ENCODE measurements at regions not wholly inside any gene's neighbourhood (a gene's known extent, or its start where the extent isn't known, plus 50 kb on each side); places are given as distances from the start of the nearest gene placed in this dataset.

DNA sequence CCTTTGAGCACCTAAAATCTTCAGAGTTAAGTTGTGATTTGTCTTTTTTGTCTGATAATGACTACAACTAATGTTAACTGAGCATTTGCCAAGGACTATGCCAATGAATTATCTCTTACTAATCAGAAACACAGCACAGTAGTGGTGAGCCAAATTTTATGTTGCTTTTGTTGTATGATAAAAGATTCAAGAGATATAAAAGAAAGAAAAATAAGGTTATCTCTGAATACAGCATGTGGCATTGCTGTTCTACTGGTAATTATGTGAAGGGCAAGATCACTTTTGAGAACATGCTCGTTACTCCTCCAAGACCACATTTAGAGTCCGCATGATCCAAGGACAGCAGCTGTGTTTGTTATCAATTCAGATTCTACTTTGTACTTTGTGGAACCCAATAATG is 133.4 kb upstream of the MYLIP start:
- Mint-ChIP-seq H3K4me3 (no peak overlapping the region), H3K27me3 (ENCODE audit: low read depth in 2 of 2) (no peaks in the 10 kb centered on the region), H3K36me3 (no peaks in the 10 kb centered on the region), H3K9me3 (no peaks in the 10 kb centered on the region), H3K4me1 (peaks cover 35 to 47% of the 10 kb centered on the region in 2 donors), H3K27ac (peak overlapping the region; percentile 56 to 86)
- TF ChIP-seq, protein P1, sequence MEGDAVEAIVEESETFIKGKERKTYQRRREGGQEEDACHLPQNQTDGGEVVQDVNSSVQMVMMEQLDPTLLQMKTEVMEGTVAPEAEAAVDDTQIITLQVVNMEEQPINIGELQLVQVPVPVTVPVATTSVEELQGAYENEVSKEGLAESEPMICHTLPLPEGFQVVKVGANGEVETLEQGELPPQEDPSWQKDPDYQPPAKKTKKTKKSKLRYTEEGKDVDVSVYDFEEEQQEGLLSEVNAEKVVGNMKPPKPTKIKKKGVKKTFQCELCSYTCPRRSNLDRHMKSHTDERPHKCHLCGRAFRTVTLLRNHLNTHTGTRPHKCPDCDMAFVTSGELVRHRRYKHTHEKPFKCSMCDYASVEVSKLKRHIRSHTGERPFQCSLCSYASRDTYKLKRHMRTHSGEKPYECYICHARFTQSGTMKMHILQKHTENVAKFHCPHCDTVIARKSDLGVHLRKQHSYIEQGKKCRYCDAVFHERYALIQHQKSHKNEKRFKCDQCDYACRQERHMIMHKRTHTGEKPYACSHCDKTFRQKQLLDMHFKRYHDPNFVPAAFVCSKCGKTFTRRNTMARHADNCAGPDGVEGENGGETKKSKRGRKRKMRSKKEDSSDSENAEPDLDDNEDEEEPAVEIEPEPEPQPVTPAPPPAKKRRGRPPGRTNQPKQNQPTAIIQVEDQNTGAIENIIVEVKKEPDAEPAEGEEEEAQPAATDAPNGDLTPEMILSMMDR (IDR thresholded peaks at IDR 0.05): no peak
- Histone ChIP-seq H3K4me1 (ENCODE audit: control insufficient read depth, insufficient read depth, low read length) (peaks cover 20% of the 10 kb centered on the region), H3K9me3 (ENCODE audit: control insufficient read depth, insufficient read depth, low read length) (no peaks in the 10 kb centered on the region), H3K27me3 (ENCODE audit: control insufficient read depth, insufficient read depth, low read length) (no peaks in the 10 kb centered on the region), H3K4me3 (ENCODE audit: low read length) (no peak overlapping the region), H3K36me3 (ENCODE audit: control insufficient read depth, insufficient read depth, low read length) (no peaks in the 10 kb centered on the region), H3K27ac (ENCODE audit: low read length) (no peak overlapping the region)
- intact Hi-C loops (cut with micrococcal nuclease): loop anchor here (2.0 kb wide), 1 partner anchor 135 kb away; no protein-coding TSS in a partner anchor
- ATAC-seq (no peak), DNase-seq (no peak)
- WGBS (ENCODE audit: insufficient coverage): 100% methylated on average over 2 of the region's 2 CpGs

DNA sequence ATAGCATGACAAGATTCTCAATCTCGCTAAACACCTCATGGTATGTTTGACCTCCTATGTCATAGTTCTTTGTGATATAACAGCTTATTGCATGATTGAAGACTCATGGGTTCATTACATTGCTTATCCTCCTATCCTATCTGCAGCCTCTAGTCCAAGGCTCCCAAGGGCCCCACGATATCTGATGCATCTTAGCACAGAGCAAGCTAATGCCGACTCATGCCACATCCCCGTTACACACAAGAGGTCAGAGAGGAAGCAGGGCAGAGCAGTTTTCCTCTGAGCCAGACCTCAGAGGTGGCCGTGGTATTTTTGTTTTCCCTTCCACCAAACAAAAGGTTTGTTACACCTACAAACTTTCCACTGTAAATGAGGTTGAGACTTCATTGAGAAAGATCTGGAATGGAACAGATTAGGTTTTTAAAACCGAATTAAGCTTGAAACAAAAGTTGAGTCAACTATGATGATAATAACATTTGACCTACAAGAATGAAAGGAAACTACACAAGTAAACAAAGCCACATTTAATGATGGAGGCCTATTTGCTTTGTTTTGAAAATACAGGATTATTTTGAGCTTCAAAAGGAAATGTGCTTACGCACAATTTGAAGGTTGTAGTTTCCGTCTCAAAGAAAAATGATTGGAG is 133.9 kb upstream of the MYLIP start:
- intact Hi-C loops (cut with micrococcal nuclease): loop anchor here (2.0 kb wide), 1 partner anchor 136 kb away; no protein-coding TSS in a partner anchor
- peaks cover 35 to 47% of the 10 kb centered on the region in 2 donors for H3K4me1 Mint-ChIP-seq
- TF ChIP-seq, protein P1 (IDR thresholded peaks at IDR 0.05): no peak
- no peaks in the 10 kb centered on the region for H3K27me3 Mint-ChIP-seq (ENCODE audit: low read depth in 2 of 2)
- ATAC-seq (peak in 1 of 3 donors; percentile 49), DNase-seq (peak in 1 of 2 donors; percentile 4)
- Histone ChIP-seq H3K4me3 (ENCODE audit: low read length) (no peak overlapping the region), H3K27me3 (ENCODE audit: control insufficient read depth, insufficient read depth, low read length) (no peaks in the 10 kb centered on the region), H3K9me3 (ENCODE audit: control insufficient read depth, insufficient read depth, low read length) (no peaks in the 10 kb centered on the region), H3K36me3 (ENCODE audit: control insufficient read depth, insufficient read depth, low read length) (no peaks in the 10 kb centered on the region), H3K27ac (ENCODE audit: low read length) (peak overlapping the region; percentile 9), H3K4me1 (ENCODE audit: control insufficient read depth, insufficient read depth, low read length) (peaks cover 20% of the 10 kb centered on the region)
- H3K27ac Mint-ChIP-seq: peak overlapping the region; percentile 56 to 86
- 52% methylated on average over 6 of the region's 8 CpGs for WGBS (ENCODE audit: insufficient coverage)
- no peaks in the 10 kb centered on the region for H3K36me3 Mint-ChIP-seq
- peak overlapping the region; percentile 58 for H3K4me3 Mint-ChIP-seq
- peaks cover 0 to 1% of the 10 kb centered on the region in 2 donors for H3K9me3 Mint-ChIP-seq

DNA sequence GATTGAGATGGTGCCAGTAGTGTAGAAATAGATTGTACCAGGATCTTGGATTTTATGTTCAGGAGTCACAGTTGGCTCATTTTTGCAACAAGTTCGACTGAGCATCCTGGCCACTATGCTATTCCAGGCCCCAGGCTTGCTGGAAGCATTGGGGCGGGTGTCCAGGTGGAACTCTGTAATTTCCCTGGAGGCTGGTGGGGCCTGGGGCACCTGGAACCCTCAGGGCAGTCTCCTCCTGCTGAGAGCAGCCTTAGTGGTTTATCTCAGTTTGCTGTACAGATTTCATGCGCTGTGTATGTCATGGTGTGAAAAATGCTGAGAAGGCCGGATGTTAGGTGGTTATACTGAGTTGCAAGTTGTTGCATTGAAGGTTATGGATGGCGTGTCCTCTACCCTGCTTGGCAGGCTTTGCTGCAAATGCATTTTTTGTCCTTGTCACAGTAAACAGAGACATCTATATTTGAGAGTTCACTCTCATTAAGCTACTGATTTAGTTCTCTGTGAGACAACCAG is 135.1 kb upstream of the MYLIP start:
- TF ChIP-seq, protein P1 (IDR thresholded peaks at IDR 0.05): no peak
- Mint-ChIP-seq H3K27me3 (ENCODE audit: low read depth in 2 of 2) (no peaks in the 10 kb centered on the region), H3K4me3 (peak overlapping the region; percentile 58), H3K27ac (peak overlapping the region; percentile 17 to 86), H3K4me1 (peaks cover 35 to 47% of the 10 kb centered on the region in 2 donors), H3K36me3 (no peaks in the 10 kb centered on the region), H3K9me3 (peaks cover 0 to 3% of the 10 kb centered on the region in 2 donors)
- H3K36me3 ChIP-seq (ENCODE audit: control insufficient read depth, insufficient read depth, low read length): no peaks in the 10 kb centered on the region
- H3K4me1 ChIP-seq (ENCODE audit: control insufficient read depth, insufficient read depth, low read length): peaks cover 20% of the 10 kb centered on the region
- H3K9me3 ChIP-seq (ENCODE audit: control insufficient read depth, insufficient read depth, low read length): no peaks in the 10 kb centered on the region
- ATAC-seq (peak; percentile 86 to 98 (median 96)), DNase-seq (peak; percentile 23 to 39)
- no peak overlapping the region for H3K27ac ChIP-seq (ENCODE audit: low read length)
- WGBS (ENCODE audit: insufficient coverage): 66% methylated on average over 5 of the region's 5 CpGs
- H3K27me3 ChIP-seq (ENCODE audit: control insufficient read depth, insufficient read depth, low read length): no peaks in the 10 kb centered on the region
- no peak overlapping the region for H3K4me3 ChIP-seq (ENCODE audit: low read length)
- intact Hi-C loops (cut with micrococcal nuclease): loop anchor here (2.0 kb wide), 1 partner anchor 137 kb away; no protein-coding TSS in a partner anchor
